ENCODE measurements at regions not wholly inside any gene's neighbourhood (a gene's known extent, or its start where the extent isn't known, plus 50 kb on each side); places are given as distances from the start of the nearest gene placed in this dataset.

DNA sequence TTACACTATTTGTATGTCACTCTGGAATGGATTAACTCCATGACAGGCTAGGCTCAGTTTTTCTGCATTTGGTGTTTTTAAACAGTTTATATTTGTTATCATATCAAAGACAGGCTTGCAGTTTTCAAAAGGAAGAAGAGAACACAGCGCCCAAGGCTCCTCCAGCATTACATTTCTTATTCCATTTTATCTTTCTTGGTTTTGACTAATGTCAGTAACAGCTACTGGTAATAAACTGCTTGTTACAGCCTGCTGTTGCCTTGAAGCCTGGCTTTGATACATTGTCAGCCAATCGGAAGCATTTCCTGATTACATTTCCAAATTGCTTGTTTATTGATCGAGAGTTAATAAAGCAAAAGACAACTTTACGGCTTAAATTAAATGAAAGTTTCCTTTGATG is 166.0 kb upstream of the MDFIC start:
- TF ChIP-seq POLR2AphosphoS5 (IDR thresholded peaks at IDR 0.05): no peak
- TF ChIP-seq CTCF (IDR thresholded peaks at IDR 0.05): no peak
